Limb (tissue), 2 donors: ENCODE measurements at regions not wholly inside any gene's neighbourhood (a gene's known extent, or its start where the extent isn't known, plus 50 kb on each side); places are given as distances from the start of the nearest gene placed in this dataset.

ENCODE experiments used
- DNase-seq, 2 donors: peaks; one replicate each; pipeline ENCODE4 v3.0.0-alpha.2; 2016; ENCODE audit errors: extremely low spot score in 2 of 2

- DNase-seq: no peak
These were observed 214.2 kb upstream of the GSE1 start for GRCh38 chr16:85398688-85399582.

GRCh38 chr16:85399583-85400284 is 213.4 kb upstream of the GSE1 start:
- DNase-seq: no peak

GRCh38 chr16:85400305-85401205 is 212.6 kb upstream of the GSE1 start:
- DNase-seq: no peak

GRCh38 chr16:85401370-85401916 is 211.7 kb upstream of the GSE1 start:
- DNase-seq: no peak

- DNase-seq: no peak
These were observed 211.0 kb upstream of the GSE1 start for GRCh38 chr16:85401917-85402766.

- no peak for DNase-seq
These were observed 210.0 kb upstream of the GSE1 start for GRCh38 chr16:85402910-85403692.

GRCh38 chr16:85403693-85404092 is 209.4 kb upstream of the GSE1 start:
- no peak for DNase-seq

GRCh38 chr16:85412911-85413520 is 200.1 kb upstream of the GSE1 start:
- DNase-seq: no peak

GRCh38 chr16:85413691-85414663 is 199.1 kb upstream of the GSE1 start:
- DNase-seq: no peak

GRCh38 chr16:85415196-85416090 is 197.7 kb upstream of the GSE1 start:
- DNase-seq: no peak

- DNase-seq: no peak
These were observed 196.7 kb upstream of the GSE1 start for GRCh38 chr16:85416228-85417109.

GRCh38 chr16:85417156-85417860 is 195.8 kb upstream of the GSE1 start:
- DNase-seq: no peak

- DNase-seq: no peak
These were observed 194.1 kb upstream of the GSE1 start for GRCh38 chr16:85418978-85419491.

GRCh38 chr16:85419503-85420408 is 193.4 kb upstream of the GSE1 start:
- no peak for DNase-seq
